Glomerular endothelial cell (primary cell): ENCODE measurements at regions not wholly inside any gene's neighbourhood (a gene's known extent, or its start where the extent isn't known, plus 50 kb on each side); places are given as distances from the start of the nearest gene placed in this dataset.

Experiments
- DNase-seq: peaks from one replicate; pipeline ENCODE4 v3.0.0-alpha.2; 2011; ENCODE audit warnings: low read depth, low spot score; ENCODE audit errors: extremely low read depth

DNA sequence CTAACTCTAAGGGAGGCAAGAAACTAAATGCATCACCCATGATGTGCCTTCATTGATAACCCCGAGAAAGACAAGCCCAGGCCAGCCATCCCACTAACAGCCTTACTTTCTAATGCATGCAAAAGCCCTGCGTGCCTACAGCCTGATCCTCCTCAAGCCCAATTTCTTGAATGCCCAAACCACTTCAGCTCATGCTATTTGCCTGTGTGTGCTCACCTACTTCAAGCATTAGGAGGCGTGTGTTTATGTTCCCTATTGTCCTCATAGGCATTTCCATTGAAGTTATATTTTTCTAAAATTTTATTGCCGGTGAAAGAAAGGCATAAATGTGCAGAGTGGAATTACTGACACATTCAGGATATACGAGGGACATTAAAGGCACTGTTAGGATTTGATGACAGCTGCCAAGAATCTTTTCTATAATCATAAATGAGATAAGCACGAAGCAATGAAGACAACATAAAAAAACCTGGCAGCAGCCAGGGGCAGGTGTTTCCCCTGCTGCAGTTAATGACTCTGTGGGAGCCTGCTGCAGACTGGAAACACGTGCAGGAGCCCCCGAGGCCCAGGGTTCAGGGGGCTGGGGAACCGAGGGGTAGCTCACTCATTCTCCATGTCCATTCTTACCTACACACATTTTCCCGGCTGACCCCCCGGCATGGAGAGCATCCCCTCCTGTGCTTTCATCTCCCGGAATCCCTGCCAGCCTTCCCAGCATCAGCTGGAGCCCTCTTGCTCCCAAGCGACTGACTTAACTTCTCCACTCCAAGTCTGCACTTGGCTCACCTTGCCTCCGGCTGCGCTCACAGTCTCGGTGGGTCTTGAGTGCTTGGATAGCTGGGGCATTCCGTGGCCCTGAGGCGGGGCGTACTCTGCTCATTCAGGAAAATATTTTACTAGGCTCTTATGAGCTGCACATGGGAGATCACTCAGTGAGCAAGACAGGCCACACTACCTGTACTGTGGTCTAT, 292.3 kb upstream of the SIX2 start:
- DNase-seq: no peak

DNA sequence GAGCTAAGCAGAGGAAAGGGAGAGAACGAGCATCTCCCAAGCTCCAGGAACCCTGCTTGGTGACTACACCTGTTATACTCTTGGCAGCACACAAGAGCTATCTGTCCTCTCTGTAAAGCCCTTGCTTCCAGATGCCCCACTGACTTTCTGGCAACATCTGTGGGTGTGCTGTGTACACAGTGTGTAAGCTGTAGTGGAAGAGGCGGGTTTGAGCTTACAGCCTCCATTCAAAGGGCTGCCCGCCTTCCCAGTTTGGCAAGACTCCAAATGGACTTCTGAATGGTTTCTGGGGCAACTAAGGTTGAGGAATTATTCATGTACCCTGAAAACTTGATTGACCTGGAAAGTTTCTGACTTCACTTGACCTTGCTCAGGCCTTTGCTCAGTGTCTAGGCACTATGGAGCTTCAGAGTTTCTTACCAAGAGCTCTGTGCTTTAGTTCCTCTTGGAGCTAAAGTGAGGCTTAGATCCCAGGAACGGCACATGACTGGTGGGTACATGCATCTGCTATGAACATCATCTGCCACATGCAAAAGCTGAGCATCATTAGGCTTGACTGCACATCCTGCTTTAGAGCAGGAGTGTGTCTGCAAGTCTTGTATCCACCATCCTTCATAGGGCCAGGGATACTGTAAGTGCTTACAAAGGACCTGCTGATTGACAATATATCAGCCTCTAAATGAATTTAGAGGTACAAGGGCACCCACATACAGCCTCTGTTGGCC, 290.9 kb upstream of the SIX2 start:
- no peak for DNase-seq

DNA sequence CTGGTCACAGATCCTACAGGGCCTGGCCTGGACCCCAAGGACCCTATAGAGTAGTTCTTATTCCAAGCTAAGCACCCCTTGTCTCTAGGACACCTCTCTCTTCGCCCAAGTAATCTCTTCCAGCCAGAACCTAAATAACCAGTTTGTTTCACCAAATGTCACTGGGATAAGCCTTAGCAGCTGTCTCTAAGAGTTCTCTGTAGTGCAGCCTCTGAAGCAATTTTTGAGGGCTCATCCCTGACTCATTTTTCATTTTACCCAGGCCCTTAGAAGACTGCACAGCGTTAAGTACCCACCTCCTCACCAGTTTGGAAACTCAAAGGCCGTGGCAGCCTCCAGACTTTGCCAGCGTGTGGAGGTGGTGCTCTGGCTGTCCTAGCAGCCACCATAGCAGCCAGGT, 290.1 kb upstream of the SIX2 start:
- no peak for DNase-seq

DNA sequence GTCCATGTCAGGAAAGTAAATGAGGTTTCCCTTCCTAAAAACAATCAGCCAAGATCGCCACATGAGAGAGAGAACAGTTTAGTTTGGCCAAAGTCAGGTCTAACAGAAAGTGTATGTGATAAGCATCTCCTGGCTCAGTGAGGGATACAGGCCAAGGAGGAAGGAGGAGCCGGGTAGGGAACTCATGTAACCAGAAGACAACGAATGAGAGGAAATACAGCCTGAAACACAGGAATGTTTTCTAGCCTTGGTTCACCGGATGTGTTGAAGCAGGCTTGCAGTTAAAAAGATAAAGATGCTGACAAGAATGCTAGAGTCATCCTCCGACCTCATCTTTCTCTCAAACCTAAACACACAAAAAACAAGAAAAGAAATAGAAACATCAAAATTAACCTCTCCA, 283.9 kb upstream of the SIX2 start:
- no peak for DNase-seq

DNA sequence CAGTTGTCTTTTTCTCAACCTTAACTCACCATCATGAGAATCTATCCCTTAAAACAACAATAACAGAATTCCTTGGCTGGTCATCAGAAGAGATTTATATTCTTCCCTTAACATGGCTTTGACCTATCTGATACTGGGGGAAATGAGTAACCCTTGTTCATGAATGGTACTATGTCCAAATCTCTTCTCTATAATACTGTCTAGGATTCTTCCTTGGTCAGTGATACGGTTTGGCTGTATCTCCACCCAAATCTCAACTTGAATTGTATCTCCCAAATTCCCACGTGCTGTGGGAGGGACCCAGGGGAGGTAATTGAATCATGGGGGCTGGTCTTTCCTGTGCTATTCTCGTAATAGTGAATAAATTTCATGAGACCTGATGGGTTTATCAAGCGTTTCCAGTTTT, 282.0 kb upstream of the SIX2 start:
- DNase-seq: no peak

DNA sequence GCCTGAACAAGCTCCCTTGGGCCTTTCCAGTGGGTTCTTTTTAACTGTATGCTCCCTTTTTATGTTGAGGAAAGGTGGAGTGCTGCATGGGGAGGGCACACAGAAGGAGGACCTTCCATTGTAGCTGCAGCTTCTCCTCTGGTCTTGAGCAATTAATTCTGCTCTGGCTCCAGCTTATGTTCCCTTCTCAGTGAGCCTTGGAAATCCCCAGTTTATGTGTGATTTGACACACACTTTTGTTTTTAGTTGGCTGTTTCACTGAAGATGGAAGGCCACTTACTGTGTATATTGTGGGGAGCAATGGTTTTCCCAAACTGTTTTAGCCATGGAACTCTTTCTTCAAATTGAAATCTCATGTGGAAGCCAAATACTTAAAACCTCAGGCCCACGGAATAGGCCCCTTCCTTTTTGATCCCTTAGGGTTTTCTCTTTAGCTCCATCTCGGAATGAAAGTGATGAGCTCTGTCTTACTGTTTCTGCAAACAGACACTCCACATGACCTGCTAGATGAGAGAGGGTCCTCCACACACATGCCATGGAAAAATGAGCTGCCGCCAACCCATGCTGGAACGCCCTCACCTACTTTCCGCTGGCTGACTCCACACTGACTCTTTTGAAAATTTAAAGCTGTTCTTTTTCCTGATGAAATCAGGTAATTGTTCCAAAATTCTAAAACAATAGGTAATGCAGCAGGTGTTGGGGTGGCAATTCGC, 280.9 kb upstream of the SIX2 start:
- no peak for DNase-seq

DNA sequence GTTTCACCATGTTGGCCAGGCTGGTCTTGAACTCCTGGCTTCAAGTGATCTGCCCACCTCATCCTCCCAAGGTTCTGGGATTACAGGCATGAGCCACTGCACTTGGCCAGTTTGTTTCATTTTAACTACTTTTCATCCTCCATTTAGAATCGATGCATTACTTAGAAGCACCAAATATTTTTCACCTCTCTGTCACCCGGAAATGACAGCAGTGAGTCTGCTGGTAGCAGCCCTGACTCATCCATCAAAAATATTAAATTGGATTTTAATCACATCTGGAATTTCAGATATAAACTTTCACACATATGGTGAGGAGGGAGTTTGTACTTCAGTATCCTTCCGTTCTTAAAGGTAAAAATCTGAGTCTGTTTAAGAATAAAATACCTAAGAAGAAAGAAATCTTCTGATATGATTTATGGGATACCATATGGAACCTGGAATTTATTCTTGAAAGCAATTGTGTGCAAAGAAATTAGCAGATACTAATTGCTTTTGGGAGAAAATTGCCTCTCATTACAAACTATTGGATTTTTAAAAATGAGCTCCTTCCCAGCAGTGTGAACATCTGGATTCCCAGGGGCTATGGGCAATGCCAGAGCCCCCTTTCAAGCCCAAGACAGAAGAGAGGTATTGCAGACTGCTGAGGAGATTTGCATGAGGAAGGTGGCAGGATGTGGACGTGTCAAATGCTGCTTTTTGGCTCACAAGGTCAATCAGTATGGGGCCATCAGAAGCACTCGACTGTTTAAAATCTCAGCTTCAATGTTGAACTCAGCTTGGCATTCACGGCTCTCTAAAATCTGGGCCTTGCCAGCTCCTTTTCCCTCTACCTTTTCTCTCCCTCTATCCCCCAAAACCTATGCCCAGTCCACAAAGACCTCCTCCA, 279.5 kb upstream of the SIX2 start:
- no peak for DNase-seq

DNA sequence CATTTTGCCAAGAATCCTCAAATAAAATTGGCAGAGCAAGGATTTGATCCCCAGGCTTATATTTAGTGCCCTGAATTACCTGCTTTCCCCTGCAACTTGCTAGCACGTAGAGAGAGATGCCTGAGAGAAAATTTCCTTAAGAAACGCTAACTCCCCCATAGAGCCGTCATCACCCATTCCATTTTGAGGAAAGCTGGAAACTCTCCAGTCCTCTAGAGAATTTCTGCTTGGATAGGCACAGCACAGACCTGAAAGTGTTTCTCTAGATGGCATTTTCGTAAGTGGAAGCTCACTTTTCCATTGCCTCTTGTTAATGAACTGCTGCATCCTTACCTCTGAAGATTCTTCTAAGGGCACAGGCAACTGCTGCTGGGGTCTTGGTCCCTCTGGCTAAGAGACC, 277.8 kb upstream of the SIX2 start:
- no peak for DNase-seq

DNA sequence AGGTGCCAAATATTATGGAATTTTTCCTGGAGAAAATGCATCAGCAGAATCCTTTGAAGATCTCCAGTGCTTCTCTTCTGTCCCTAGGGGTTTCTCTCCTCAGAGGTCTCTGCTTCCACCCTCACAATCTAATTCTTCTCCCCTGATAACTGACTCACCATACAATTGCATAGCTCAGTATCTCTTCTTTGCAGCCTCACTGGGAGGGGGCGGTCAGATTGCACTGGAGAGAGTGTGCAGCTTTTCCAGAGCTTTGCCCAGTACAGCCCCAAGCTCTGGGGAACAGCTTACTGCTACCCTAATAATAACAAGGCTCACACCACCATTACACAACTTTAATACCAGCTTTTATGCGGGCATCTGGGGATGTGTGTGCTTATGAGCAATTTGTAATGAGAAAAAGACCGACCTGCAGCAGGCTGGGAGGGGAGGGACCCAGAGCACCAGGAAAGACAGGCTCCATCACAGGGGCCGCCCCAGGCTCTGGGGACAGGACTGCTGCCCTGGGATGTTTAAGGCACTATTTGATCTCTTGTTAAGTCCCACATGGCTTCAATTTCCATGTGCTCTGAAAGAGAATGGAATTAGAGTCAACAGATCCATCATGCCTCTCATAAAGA, 276.6 kb upstream of the SIX2 start:
- DNase-seq: no peak

DNA sequence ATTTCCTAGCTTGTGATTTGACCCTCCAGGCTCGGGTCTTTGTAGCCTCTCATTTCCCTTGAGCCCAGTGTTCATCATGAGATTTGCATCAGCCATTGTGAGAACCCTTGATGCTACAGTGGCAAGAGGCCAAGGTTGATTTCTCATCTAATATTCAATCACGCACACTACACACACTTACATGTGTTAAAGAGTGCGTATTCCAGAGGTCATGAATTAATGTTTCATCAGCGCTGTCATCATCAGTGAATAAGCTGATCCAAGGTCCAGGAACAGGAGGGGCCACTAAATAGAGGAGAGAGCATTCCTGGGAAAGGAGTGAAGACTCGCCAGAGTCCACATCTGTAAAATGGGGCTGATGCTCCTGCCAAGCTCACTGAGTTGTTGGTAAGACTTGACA, 276.1 kb upstream of the SIX2 start:
- DNase-seq: no peak

DNA sequence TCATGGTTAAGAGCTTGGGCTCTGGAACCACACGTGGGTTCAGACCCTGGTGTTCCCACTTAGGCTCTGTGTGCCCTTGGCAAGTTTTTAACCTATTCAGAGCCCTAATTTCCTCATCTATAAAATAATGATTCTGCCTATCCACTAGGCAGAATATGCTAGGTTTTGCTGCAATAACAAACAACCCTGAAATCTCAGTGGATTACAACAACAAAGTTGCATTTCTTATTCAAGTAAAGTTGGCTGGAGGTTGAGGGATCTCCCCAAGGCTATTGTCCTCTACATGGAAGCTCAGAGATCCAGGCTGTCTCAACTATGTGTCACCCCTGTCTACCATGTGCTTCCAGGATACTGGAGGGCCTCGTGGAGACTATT, 275.4 kb upstream of the SIX2 start:
- DNase-seq: no peak

DNA sequence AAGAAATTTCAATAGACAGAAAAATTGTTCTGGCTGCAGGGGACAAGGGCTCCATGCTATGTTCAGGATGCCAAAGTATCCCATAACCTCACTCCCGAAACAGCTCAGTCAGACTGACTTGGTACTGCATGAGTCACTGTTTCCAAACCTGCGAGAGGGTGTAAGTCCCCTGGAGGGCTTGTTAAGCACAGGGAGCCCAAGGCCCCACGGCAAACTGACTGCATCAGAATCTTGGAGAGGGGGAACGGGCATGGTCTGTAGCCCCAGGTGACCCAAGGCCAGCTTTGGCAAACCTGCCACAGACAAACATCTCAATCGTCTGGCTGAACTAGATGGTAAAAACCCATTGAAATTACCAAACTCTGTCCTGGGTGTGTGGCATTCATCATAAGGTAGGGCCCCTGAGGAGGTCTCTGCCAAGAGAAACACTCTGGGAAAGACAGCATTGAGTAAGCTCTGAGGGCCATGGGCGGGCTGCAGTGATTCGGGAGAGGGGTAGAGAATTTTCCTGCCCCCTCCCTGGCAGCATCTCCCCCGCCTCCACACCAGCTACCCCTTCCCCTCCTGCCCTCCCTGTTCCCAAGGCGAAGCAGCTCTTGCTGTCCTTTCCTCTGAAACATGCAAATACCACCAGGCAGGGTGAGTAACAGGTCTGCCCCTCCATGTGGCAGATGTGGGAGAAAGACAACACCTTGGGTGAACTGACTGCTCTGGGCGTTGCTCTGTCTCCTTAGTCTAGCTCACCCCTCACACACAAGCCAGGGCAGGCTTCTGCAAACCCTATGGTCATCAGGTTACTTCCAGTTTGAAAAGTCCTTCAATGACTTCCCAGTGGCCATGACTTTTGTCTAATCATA, 274.7 kb upstream of the SIX2 start:
- no peak for DNase-seq

DNA sequence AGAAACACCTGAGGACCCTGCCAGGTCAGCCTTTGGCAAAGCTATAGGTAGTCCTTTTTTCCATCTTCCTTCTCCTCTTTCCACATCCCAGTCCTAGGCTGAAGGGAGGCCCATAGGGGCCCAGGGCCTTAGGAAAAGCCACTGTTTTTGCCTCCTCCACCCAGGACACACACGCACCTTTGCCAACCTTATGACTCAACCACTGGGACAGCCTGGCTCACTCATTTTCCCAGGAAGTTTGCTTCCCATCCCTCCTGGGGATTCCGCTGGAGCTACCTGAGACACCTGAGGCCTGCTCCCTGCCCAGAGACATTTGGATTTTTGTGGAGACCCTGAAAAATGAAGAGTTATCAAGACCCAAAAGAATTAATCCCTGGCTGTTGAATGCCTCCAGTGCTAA, 273.4 kb upstream of the SIX2 start:
- no peak for DNase-seq

DNA sequence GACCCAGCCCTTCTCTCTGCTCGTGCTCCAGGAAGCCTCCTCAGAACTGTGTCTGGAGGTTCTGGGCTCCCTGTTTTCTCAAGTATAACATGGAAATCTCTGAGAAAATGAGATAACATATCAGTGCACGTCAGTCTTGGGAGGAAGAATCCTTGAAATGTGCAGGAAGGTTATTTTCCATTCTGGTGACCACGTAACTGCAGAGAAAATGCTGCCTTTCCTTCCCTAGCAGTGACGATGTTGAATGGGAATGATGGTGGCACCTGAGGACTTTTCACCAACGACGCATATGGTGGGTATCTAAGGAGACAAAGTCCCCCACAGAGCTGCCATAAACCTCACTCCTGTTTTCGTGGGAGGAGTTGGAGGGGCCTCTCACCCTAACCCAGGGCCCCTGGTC, 272.1 kb upstream of the SIX2 start:
- DNase-seq: no peak

DNA sequence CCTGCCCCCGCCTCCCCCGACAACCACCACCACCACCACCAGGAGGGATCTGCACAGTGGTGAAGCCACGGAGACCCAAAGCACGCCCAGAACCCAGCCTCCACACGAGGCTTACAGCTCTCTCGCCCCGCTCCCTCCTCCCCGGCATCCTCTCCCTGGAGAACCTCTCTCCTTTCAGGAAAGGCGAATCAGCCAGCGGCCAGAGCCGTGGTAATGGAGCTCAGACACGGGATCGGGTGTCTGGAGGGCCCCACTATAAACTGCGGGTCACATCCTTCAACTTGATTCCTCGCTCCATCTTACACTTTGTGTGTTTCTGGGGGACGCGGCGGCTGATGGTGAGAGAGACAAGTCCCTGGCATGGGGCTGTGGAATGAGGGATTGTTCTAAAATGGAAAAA, 271.5 kb upstream of the SIX2 start:
- DNase-seq: no peak

DNA sequence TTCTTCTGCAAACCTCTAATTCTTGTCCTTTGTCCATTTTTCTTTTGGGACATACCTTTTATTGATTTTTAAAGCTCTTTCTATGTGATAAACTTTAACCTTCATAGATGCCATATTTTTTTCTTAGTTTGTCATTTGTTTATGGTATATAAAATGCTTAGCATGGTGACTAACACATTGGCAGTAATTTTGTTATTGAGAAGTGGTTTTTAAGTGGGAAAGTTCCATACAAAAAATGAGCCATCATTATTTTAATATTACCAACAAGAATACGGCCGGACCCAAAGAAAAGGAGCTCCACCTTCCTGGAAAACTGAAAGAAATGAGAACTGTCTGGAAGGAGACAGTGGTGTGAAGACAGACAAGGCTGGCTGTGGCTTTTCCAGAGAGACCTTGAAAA, 270.1 kb upstream of the SIX2 start:
- DNase-seq: no peak

DNA sequence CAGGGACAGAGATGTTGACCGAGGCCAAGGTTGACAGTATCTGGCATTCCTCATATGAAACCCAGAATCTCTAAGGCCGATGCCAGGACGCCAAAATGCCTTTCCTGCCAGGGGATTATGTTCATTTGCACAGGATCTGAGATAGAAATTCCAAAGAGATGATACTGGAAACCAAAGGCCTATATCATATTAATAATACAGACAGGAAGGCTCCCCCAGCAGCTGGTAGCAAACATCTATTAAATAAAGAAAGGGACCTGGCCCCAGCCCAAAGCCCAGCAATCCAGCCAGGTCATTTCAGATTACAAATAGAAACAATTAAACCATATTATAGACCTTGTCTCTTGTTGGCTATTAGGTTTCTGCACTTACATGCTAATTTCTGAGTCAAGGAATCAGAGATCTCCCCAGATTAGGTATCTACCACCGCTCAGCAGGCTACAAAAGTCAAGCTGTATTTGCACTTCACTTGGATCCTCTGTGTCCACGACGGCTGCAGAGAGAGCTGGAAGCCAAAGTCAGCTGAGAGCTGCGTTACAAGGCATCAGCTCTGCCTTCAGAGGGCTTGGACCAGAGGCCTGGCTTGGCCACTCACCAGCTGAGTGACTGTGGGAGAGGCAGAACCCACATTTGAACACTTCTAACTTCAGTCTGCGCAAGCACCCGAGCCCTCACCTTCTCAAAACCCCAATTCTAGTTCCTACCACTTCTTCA, 269.3 kb upstream of the SIX2 start:
- DNase-seq: no peak

DNA sequence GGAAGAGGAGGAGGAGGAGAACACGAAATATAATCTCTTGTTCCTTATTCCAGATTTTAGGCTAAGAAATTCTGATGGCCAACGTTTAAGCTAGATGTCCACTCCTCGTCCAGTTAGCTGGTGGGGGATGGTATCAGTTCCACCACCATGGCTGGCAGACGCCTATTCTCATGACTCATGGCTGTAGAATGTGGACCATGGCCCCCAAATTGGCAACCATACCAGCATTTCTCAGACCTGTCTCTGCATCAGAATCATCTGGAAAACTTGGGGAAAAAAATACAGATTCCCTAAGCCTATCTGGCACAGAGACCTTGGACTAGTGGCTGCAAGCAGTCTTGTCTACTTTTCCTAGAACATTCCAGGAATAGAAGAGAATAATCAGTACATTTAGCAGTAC, 267.7 kb upstream of the SIX2 start:
- DNase-seq: no peak

DNA sequence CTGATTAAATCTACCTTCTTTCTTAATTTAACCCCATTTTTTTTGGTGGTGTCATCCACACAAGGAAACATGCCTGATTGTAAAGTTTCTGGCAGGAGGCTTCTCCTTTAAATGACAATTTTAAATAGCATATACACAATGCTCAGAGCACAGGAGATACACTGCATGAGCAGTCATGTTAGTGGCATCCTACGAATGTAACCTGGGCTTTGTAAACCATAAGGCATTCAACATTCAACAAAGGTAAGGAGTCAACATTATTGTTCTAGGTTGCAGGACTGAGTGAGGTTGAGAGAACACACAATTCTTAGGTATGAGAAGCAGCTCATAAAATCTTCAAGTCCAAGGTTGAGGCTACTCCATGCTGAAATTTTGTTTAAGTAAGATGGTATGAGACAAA, 266.6 kb upstream of the SIX2 start:
- DNase-seq: no peak
